T-helper 1 cell treated with Interleukin-12 subunit alpha and Interleukin-12 subunit beta and Interleukin-4 antibody, amounts not matched to agents 30 ng/mL and 1 ng/mL, for 36 hours (primary cell): ENCODE measurements at regions not wholly inside any gene's neighbourhood (a gene's known extent, or its start where the extent isn't known, plus 50 kb on each side); places are given as distances from the start of the nearest gene placed in this dataset.

Source experiments
- intact Hi-C: fragments of 100-400 bp; cut with micrococcal nuclease; formaldehyde crosslinking; loops from one replicate; pipeline ENCODE4 v1.15.1; 2024

- intact Hi-C loops: loop anchor here (5.0 to 10.0 kb wide), 2 partner anchors 527 to 905 kb away; no protein-coding TSS in a partner anchor
These were observed 57.2 kb upstream of the PITRM1 start for GRCh38 chr10:3229815-3230214.

GRCh38 chr10:3228629-3228945 is 56.0 kb upstream of the PITRM1 start:
- intact Hi-C loops: loop anchor here (5.0 to 10.0 kb wide), 2 partner anchors 529 to 906 kb away; no protein-coding TSS in a partner anchor

- intact Hi-C loops: loop anchor here (1.0 to 10.0 kb wide), 3 partner anchors 30 to 908 kb away; no protein-coding TSS in a partner anchor
These were observed 54.6 kb upstream of the PITRM1 start for GRCh38 chr10:3226960-3227744.

GRCh38 chr10:3225561-3225960 is 53.0 kb upstream of the PITRM1 start:
- intact Hi-C loops: loop anchor here (5.0 to 10.0 kb wide), 2 partner anchors 532 to 909 kb away; no protein-coding TSS in a partner anchor

GRCh38 chr10:3224241-3224640 is 51.7 kb upstream of the PITRM1 start:
- intact Hi-C loops: loop anchor here (10.0 kb wide), 1 partner anchor 911 kb away; no protein-coding TSS in a partner anchor

GRCh38 chr10:3222626-3223025 is 50.0 kb upstream of the PITRM1 start:
- intact Hi-C loops: loop anchor here (10.0 kb wide), 1 partner anchor 912 kb away; no protein-coding TSS in a partner anchor
